ENCODE measurements at regions not wholly inside any gene's neighbourhood (a gene's known extent, or its start where the extent isn't known, plus 50 kb on each side); places are given as distances from the start of the nearest gene placed in this dataset.

DNA sequence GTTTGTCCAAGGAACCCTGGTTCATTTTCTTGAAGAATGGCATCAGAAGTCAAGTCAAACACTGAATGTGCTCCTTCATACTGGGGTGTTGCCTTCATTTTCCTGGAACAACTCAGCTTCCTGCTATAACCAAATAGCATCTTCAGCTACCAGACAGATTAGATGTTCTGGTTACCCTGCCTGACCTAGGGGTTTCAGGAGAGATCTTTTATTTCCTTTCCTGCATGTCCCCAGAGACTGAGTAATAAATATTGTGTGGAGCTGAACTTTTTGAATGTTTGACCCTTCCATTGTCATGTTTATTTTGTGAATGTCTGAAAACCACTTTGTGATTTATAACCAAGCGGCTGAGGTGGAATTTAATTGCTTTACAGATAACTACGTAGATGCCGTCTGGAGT, 147.1 kb downstream of the IRX1 start:
- TF ChIP-seq, protein P1, sequence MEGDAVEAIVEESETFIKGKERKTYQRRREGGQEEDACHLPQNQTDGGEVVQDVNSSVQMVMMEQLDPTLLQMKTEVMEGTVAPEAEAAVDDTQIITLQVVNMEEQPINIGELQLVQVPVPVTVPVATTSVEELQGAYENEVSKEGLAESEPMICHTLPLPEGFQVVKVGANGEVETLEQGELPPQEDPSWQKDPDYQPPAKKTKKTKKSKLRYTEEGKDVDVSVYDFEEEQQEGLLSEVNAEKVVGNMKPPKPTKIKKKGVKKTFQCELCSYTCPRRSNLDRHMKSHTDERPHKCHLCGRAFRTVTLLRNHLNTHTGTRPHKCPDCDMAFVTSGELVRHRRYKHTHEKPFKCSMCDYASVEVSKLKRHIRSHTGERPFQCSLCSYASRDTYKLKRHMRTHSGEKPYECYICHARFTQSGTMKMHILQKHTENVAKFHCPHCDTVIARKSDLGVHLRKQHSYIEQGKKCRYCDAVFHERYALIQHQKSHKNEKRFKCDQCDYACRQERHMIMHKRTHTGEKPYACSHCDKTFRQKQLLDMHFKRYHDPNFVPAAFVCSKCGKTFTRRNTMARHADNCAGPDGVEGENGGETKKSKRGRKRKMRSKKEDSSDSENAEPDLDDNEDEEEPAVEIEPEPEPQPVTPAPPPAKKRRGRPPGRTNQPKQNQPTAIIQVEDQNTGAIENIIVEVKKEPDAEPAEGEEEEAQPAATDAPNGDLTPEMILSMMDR (IDR thresholded peaks at IDR 0.05): no peak
- TF ChIP-seq ZFX (IDR thresholded peaks at IDR 0.05; ENCODE audit: borderline replicate concordance): no peak

DNA sequence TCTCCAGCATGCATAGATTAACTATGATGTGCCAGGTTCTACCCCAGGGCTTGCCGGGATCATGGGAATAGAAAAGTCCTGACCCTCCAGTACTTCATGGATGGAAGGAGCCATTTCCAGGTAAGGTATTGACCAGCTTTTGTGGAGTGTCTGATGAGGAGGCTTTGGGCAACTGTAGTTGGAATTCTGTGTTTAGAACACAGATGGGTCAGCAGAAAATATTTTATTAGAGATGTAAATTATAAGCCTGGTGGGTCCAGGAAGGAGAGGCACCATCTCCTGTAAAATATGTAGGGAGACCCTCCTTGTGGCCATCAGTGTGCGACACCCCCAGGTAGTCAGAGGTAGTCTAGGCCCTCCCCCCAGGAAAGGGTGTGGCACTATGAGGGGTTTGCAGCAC, 156.2 kb downstream of the IRX1 start:
- H3K27ac ChIP-seq: no peak overlapping the region
- TF ChIP-seq, protein P1 (IDR thresholded peaks at IDR 0.05): no peak
- TF ChIP-seq ZFX (IDR thresholded peaks at IDR 0.05; ENCODE audit: borderline replicate concordance): no peak

More for the DNA sequence above, 147.1 kb downstream of the IRX1 start:
- H3K27ac ChIP-seq: no peak overlapping the region

GRCh38 chr5:3778000-3778550, 182.4 kb downstream of the IRX1 start:
- TF ChIP-seq, protein P1 (IDR thresholded peaks at IDR 0.05): no peak
- TF ChIP-seq ZFX (IDR thresholded peaks at IDR 0.05; ENCODE audit: borderline replicate concordance): no peak
- H3K27ac ChIP-seq: no peak overlapping the region

DNA sequence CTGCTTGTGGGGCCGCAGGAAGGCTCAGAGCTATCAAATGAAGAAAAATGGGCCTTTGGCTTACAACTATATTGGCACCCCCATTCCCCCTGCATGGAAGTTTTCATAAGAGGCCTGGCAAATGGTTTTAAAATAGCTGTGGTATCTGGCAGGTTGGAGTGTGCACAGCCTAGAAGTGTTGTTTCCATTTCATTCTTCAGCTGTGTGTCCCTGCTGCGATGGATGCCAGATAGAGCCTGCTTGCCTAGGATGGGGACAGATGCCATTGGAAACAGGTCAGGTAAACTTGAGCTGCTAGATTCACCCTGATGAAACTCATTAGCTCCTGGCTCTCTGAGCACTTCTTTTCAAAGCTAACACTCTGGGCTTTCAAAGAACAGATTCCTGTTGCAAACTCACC, 183.3 kb downstream of the IRX1 start:
- TF ChIP-seq, protein P1 (IDR thresholded peaks at IDR 0.05): no peak
- TF ChIP-seq ZFX (IDR thresholded peaks at IDR 0.05; ENCODE audit: borderline replicate concordance): no peak
- H3K27ac ChIP-seq: no peak overlapping the region

GRCh38 chr5:3780278-3780677, 184.6 kb downstream of the IRX1 start:
- no peak overlapping the region for H3K27ac ChIP-seq
- no peak for TF ChIP-seq ZFX (IDR thresholded peaks at IDR 0.05; ENCODE audit: borderline replicate concordance)
- TF ChIP-seq, protein P1 (IDR thresholded peaks at IDR 0.05): no peak

DNA sequence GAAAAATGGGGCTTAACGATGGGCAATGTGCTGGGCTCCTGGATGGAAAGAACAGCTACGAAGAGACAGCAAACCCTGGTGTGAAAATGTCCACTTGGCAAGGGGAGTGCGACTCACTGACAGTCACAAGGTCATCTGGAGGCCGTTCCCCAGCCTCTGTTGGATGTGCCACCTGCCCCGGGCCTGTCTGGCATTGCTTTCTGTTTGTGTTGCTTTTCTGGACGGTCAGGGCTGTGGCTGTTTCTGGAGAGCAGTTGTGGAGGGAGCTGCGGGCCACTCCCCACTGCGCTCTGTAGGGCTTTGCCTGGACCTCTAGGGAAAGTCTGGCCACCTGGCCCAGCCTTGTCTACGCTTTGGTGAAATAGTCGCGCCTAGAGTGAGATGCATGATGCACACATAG, 185.3 kb downstream of the IRX1 start:
- no peak overlapping the region for H3K27ac ChIP-seq
- TF ChIP-seq ZFX (IDR thresholded peaks at IDR 0.05; ENCODE audit: borderline replicate concordance): no peak
- TF ChIP-seq, protein P1 (IDR thresholded peaks at IDR 0.05): no peak

GRCh38 chr5:3784854-3785253, 189.2 kb downstream of the IRX1 start:
- TF ChIP-seq, protein P1 (IDR thresholded peaks at IDR 0.05): no peak
- TF ChIP-seq ZFX (IDR thresholded peaks at IDR 0.05; ENCODE audit: borderline replicate concordance): no peak
- no peak overlapping the region for H3K27ac ChIP-seq

All from 22Rv1 (cell line).